Panc1 (cell line): ENCODE measurements at regions not wholly inside any gene's neighbourhood (a gene's known extent, or its start where the extent isn't known, plus 50 kb on each side); places are given as distances from the start of the nearest gene placed in this dataset.

Source experiments
- CTCF ChIP-seq: fragments of 450-650 bp; IDR thresholded peaks from 2 replicates; pipeline ENCODE4 v1.5.1; 2017; ENCODE audit warnings: mild to moderate bottlenecking
- POLR2AphosphoS5 ChIP-seq: IDR thresholded peaks from 2 replicates; pipeline ENCODE4 v1.6.1; 2012; ENCODE audit warnings: mild to moderate bottlenecking, low read depth, low read length, moderate library complexity
- REST ChIP-seq, 2 experiments: IDR thresholded peaks; 2 replicates each; pipeline ENCODE4 v1.6.1; 2011 to 2012; ENCODE audit warnings: low read depth in 2 of 2, control low read depth in 1 of 2, low read length in 1 of 2, mild to moderate bottlenecking in 1 of 2, moderate library complexity in 1 of 2; ENCODE audit not compliant: insufficient read depth in 1 of 2
- SIN3A ChIP-seq: IDR thresholded peaks from 2 replicates; pipeline ENCODE4 v1.6.1; 2012; ENCODE audit warnings: low read depth, mild to moderate bottlenecking, low read length, moderate library complexity, borderline replicate concordance; ENCODE audit not compliant: insufficient read depth

- no peak for TF ChIP-seq CTCF
- no peak for TF ChIP-seq POLR2AphosphoS5
- no peak for TF ChIP-seq REST (IDR thresholded peaks at IDR 0.05; ENCODE audit: insufficient read depth in 1 of 2, low read depth in 2 of 2, low read length in 1 of 2)
- no peak for TF ChIP-seq SIN3A
Measured at GRCh38 chr5:61701877-61702602, 370.0 kb downstream of the ZSWIM6 start.
